HCT116 (cell line): ENCODE measurements at regions not wholly inside any gene's neighbourhood (a gene's known extent, or its start where the extent isn't known, plus 50 kb on each side); places are given as distances from the start of the nearest gene placed in this dataset.

Source experiments
- ATAC-seq: fragments of 200-7000 bp; cut with Tn5 transposase; 2 replicates; pipeline ENCODE4 v1.9.1; 2020; ENCODE audit warnings: mild to moderate bottlenecking, moderate library complexity
- BruUV-seq: library from RNA; stranded (reverse); fragments of 400-500 nt; replicated peaks from 2 replicates; lab custom pipeline; 2021; lab: Mats Ljungman, UMichigan
- CTCF ChIA-PET: fragments of 300-600 bp; sonication (Branson Sonifier 250); formaldehyde crosslinking; loops from one replicate; lab custom pipeline; 2021; ENCODE audit warnings: antibody characterized with exemption; lab: Charles Lee
- POLR2A ChIA-PET: fragments of 300-600, 350-600 bp; sonication (Branson Sonifier 250); formaldehyde crosslinking; loops from one replicate; lab custom pipeline; 2021; ENCODE audit warnings: antibody characterized with exemption; lab: Charles Lee
- RAD21 ChIA-PET, 2 experiments: fragments of 300-600 bp; sonication (Branson Sonifier 250); formaldehyde crosslinking; loops; one replicate each; lab custom pipeline; 2023; ENCODE audit warnings: low total read pairs in 2 of 2; ENCODE audit not compliant: uncharacterized antibody in 2 of 2, unreplicated experiment in 2 of 2, low non-redundant PET in 1 of 2; lab: Charles Lee
- DNase-seq: peaks from one replicate; pipeline ENCODE4 v3.0.0-alpha.2; 2010; ENCODE audit warnings: low read depth, low spot score
- H2AFZ ChIP-seq: fragments of 200-600 bp; shearing (Covaris generic), sonication (generic); 2 replicates; pipeline ENCODE4 v1.6.1; 2017; ENCODE audit warnings: low read depth, mixed run types, mixed read lengths, antibody characterized with exemption, low read length; ENCODE audit not compliant: poor library complexity, severe bottlenecking
- H3K27ac ChIP-seq: 2 replicates; pipeline ENCODE4 v1.5.1; 2012; ENCODE audit warnings: low read depth, low read length
- H3K27me3 ChIP-seq: fragments of 200-600 bp; sonication (generic); 2 replicates; pipeline ENCODE4 v1.6.1; 2016; ENCODE audit warnings: mixed run types, low read length, mixed read lengths; ENCODE audit not compliant: insufficient read depth
- H3K36me3 ChIP-seq, 2 experiments: fragments of 200-500 bp in 1 of 2; fragments of 200-600 bp in 1 of 2; sonication (Bioruptor generic) in 1 of 2; sonication (generic) in 1 of 2; 2 replicates each; pipeline versions ENCODE4 v1.5.1 to v1.6.1; 2014 to 2016; ENCODE audit warnings: low read length in 2 of 2, inconsistent platforms in 1 of 2, mixed read lengths in 1 of 2, mixed run types in 1 of 2; ENCODE audit not compliant: insufficient read depth in 2 of 2, control insufficient read depth in 1 of 2
- H3K4me1 ChIP-seq, 2 experiments: fragments of 200-600 bp in 1 of 2; sonication (generic) in 1 of 2; 2 replicates each; pipeline versions ENCODE4 v1.5.1 to v1.6.1; 2012 to 2017; ENCODE audit warnings: low read length in 2 of 2, inconsistent platforms in 1 of 2, mild to moderate bottlenecking in 1 of 2, mixed read lengths in 1 of 2, mixed run types in 1 of 2, moderate library complexity in 1 of 2; ENCODE audit not compliant: insufficient read depth in 2 of 2, control insufficient read depth in 1 of 2
- H3K4me2 ChIP-seq: fragments of 200-600 bp; sonication (generic); 2 replicates; pipeline ENCODE4 v1.6.1; 2017; ENCODE audit warnings: mixed run types, low read length, mixed read lengths
- H3K4me3 ChIP-seq, 2 experiments: fragments of 200-600 bp in 1 of 2; sonication (generic) in 1 of 2; replicated peaks in 1 of 2; 2 replicates each; pipeline ENCODE4 v1.5.1; 2011 to 2016; ENCODE audit warnings: low read length in 2 of 2, control low read depth in 1 of 2, low read depth in 1 of 2, mild to moderate bottlenecking in 1 of 2, mixed read lengths in 1 of 2, mixed run types in 1 of 2
- H3K79me2 ChIP-seq: fragments of 200-600 bp; sonication (generic); 2 replicates; pipeline ENCODE4 v1.6.1; 2017; ENCODE audit warnings: mild to moderate bottlenecking, mixed run types, low read length, moderate library complexity, mixed read lengths; ENCODE audit not compliant: insufficient read depth
- H3K9ac ChIP-seq: fragments of 200-600 bp; sonication (generic); 2 replicates; pipeline ENCODE4 v1.6.1; 2016; ENCODE audit warnings: low read length, mixed read lengths
- H3K9me2 ChIP-seq: fragments of 200-600 bp; sonication (generic), shearing (Covaris generic); 2 replicates; pipeline ENCODE4 v1.6.1; 2017; ENCODE audit warnings: mixed run types, mild to moderate bottlenecking, moderate library complexity; ENCODE audit not compliant: insufficient read depth
- H3K9me3 ChIP-seq, 2 experiments: fragments of 200-500 bp in 1 of 2; fragments of 200-600 bp in 1 of 2; sonication (Bioruptor generic) in 1 of 2; sonication (generic) in 1 of 2; 2 replicates each; pipeline ENCODE4 v1.6.1; 2014 to 2017; ENCODE audit warnings: low read length in 2 of 2, mixed read lengths in 2 of 2, inconsistent platforms in 1 of 2, low read depth in 1 of 2, mild to moderate bottlenecking in 1 of 2, mixed run types in 1 of 2, moderate library complexity in 1 of 2; ENCODE audit not compliant: control insufficient read depth in 1 of 2, insufficient read depth in 1 of 2
- H4K20me1 ChIP-seq: fragments of 200-600 bp; sonication (generic), shearing (Covaris generic); 2 replicates; pipeline ENCODE4 v1.6.1; 2017; ENCODE audit warnings: mixed run types, mild to moderate bottlenecking, moderate library complexity; ENCODE audit not compliant: insufficient read depth
- CEBPB ChIP-seq: IDR thresholded peaks from 2 replicates; pipeline ENCODE4 v1.6.1; 2012; ENCODE audit warnings: low read depth
- CTCF ChIP-seq, 3 experiments: fragments of 200-600 bp in 1 of 3; sonication (generic) in 1 of 3; IDR thresholded peaks in 2 of 3; conservative IDR thresholded peaks in 1 of 3; 2 replicates each; pipeline ENCODE4 v1.5.1; 2012 to 2017; ENCODE audit warnings: low read depth in 2 of 3, low read length in 2 of 3, antibody characterized with exemption in 1 of 3, borderline replicate concordance in 1 of 3, control low read depth in 1 of 3, mild to moderate bottlenecking in 1 of 3, mixed read lengths in 1 of 3, mixed run types in 1 of 3, moderate library complexity in 1 of 3; ENCODE audit not compliant: insufficient read depth in 1 of 3
- EGR1 ChIP-seq: IDR thresholded peaks from 2 replicates; pipeline ENCODE4 v1.6.1; 2012; ENCODE audit warnings: low read depth
- ELF1 ChIP-seq: IDR thresholded peaks from 2 replicates; pipeline ENCODE4 v1.6.1; 2012; ENCODE audit warnings: low read depth, borderline replicate concordance
- EZH2 ChIP-seq: fragments of 200-600 bp; sonication (generic); IDR thresholded peaks from 2 replicates; pipeline ENCODE4 v1.6.1; 2017; ENCODE audit warnings: antibody characterized with exemption, mixed run types
- EZH2phosphoT487 ChIP-seq: fragments of 200-600 bp; IDR thresholded peaks from 2 replicates; pipeline ENCODE4 v1.6.1; 2018; ENCODE audit warnings: antibody characterized with exemption, borderline replicate concordance
- FOSL1 ChIP-seq: IDR thresholded peaks from 2 replicates; pipeline ENCODE4 v1.6.1; 2012; ENCODE audit warnings: low read depth
- JUND ChIP-seq: IDR thresholded peaks from 2 replicates; pipeline ENCODE4 v1.6.1; 2012
- POLR2A ChIP-seq: IDR thresholded peaks from 2 replicates; pipeline ENCODE4 v1.7.0; 2011; ENCODE audit warnings: borderline replicate concordance; ENCODE audit not compliant: insufficient read depth, insufficient read length; ENCODE audit errors: extremely low read depth
- RAD21 ChIP-seq: IDR thresholded peaks from 2 replicates; pipeline ENCODE4 v1.6.1; 2012; ENCODE audit warnings: low read depth, mild to moderate bottlenecking
- SIN3A ChIP-seq: IDR thresholded peaks from 2 replicates; pipeline ENCODE4 v1.6.1; 2012; ENCODE audit warnings: low read depth
- SP1 ChIP-seq: IDR thresholded peaks from 2 replicates; pipeline ENCODE4 v1.6.1; 2012; ENCODE audit warnings: low read depth
- TCF7L2 ChIP-seq: IDR thresholded peaks from 2 replicates; pipeline ENCODE4 v1.7.0; 2011; ENCODE audit warnings: borderline replicate concordance, inconsistent platforms; ENCODE audit not compliant: insufficient read depth, insufficient read length; ENCODE audit errors: extremely low read depth
- YY1 ChIP-seq: IDR thresholded peaks from 2 replicates; pipeline ENCODE4 v1.6.1; 2011; ENCODE audit warnings: low read length, low read depth, moderate library complexity, mild to moderate bottlenecking; ENCODE audit not compliant: insufficient replicate concordance; ENCODE audit errors: extremely low read depth
- ZFX ChIP-seq: fragments of 450-650 bp; IDR thresholded peaks from 2 replicates; pipeline ENCODE4 v1.6.1; 2017
- ZNF274 ChIP-seq: fragments of 200-500 bp; sonication (Bioruptor generic); IDR thresholded peaks from 2 replicates; pipeline ENCODE4 v1.6.1; 2014; ENCODE audit warnings: mild to moderate bottlenecking, low read depth, low read length, inconsistent platforms
- intact Hi-C: fragments of 100-400 bp; cut with micrococcal nuclease; formaldehyde crosslinking; loops from 2 replicates; pipeline ENCODE4 v1.10.0; 2022
- TF ChIP-seq, protein P1 (sequence below): IDR thresholded peaks from 2 replicates; pipeline ENCODE4 v1.6.1; 2012
- TF ChIP-seq, protein P2 (sequence below): IDR thresholded peaks from 2 replicates; pipeline ENCODE4 v1.6.1; 2012
- TF ChIP-seq, protein P3 (sequence below): IDR thresholded peaks from 2 replicates; pipeline ENCODE4 v1.6.1; 2011; ENCODE audit warnings: mild to moderate bottlenecking, low read length, moderate library complexity; ENCODE audit not compliant: insufficient replicate concordance; ENCODE audit errors: extremely low read depth

GRCh38 chr5:98259595-98259994, 513.9 kb upstream of the RGMB start:
- no peak for ATAC-seq
- no peaks in the 10 kb centered on the region for H3K9me3 ChIP-seq
- intact Hi-C loops, result no loop called here

GRCh38 chr5:98263084-98263483, 510.4 kb upstream of the RGMB start:
- Histone ChIP-seq H3K36me3 (no peaks in the 10 kb centered on the region), H3K4me1 (no peaks in the 10 kb centered on the region), H3K79me2 (no peaks in the 10 kb centered on the region), H4K20me1 (no peaks in the 10 kb centered on the region), H2AFZ (no peak overlapping the region), H3K4me2 (no peak overlapping the region), H3K9me2 (no peaks in the 10 kb centered on the region; the same call in 1 of the 2 replicates), H3K27ac (no peak overlapping the region), H3K4me3 (no peak overlapping the region), H3K27me3 (no peaks in the 10 kb centered on the region), H3K9me3 (no peaks in the 10 kb centered on the region), H3K9ac (no peak overlapping the region)
- POLR2A ChIA-PET, result no interaction called here
- TF ChIP-seq ELF1 (no peak), SIN3A (no peak), CTCF (IDR thresholded peaks at IDR 0.05 in 2 of 3, conservative IDR thresholded peaks at IDR 0.05 in 1 of 3; ENCODE audit: borderline replicate concordance in 1 of 3, insufficient read depth in 1 of 3, low read depth in 2 of 3, low read length in 2 of 3) (no peak), EGR1 (no peak), EZH2phosphoT487 (no peak), ZNF274 (no peak), JUND (no peak), POLR2A (no peak), RAD21 (no peak), EZH2 (no peak), YY1 (no peak), CEBPB (no peak), SP1 (no peak), TCF7L2 (no peak), ZFX (no peak)
- TF ChIP-seq, protein P1, sequence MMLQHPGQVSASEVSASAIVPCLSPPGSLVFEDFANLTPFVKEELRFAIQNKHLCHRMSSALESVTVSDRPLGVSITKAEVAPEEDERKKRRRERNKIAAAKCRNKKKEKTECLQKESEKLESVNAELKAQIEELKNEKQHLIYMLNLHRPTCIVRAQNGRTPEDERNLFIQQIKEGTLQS, result no peak
- TF ChIP-seq, protein P2, sequence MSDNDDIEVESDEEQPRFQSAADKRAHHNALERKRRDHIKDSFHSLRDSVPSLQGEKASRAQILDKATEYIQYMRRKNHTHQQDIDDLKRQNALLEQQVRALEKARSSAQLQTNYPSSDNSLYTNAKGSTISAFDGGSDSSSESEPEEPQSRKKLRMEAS, result no peak
- TF ChIP-seq, protein P3, sequence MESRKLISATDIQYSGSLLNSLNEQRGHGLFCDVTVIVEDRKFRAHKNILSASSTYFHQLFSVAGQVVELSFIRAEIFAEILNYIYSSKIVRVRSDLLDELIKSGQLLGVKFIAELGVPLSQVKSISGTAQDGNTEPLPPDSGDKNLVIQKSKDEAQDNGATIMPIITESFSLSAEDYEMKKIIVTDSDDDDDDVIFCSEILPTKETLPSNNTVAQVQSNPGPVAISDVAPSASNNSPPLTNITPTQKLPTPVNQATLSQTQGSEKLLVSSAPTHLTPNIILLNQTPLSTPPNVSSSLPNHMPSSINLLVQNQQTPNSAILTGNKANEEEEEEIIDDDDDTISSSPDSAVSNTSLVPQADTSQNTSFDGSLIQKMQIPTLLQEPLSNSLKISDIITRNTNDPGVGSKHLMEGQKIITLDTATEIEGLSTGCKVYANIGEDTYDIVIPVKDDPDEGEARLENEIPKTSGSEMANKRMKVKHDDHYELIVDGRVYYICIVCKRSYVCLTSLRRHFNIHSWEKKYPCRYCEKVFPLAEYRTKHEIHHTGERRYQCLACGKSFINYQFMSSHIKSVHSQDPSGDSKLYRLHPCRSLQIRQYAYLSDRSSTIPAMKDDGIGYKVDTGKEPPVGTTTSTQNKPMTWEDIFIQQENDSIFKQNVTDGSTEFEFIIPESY, result no peak
- intact Hi-C loops, result no loop called here
- DNase-seq (no peak), ATAC-seq (no peak)
- RAD21 ChIA-PET, result no interaction called here
- CTCF ChIA-PET, result no interaction called here
- BruUV-seq, result no TSS peak

More at GRCh38 chr5:98259595-98259994, 513.9 kb upstream of the RGMB start:
- no TSS peak for BruUV-seq
- H3K4me1 ChIP-seq, result no peaks in the 10 kb centered on the region
- H3K9ac ChIP-seq, result no peak overlapping the region
- no peak overlapping the region for H3K4me2 ChIP-seq
- no peaks in the 10 kb centered on the region for H3K79me2 ChIP-seq
- H4K20me1 ChIP-seq, result no peaks in the 10 kb centered on the region
- H3K27ac ChIP-seq, result no peak overlapping the region
- no peak overlapping the region for H3K4me3 ChIP-seq
- H2AFZ ChIP-seq, result no peak overlapping the region
- no peak for TF ChIP-seq FOSL1
- no peaks in the 10 kb centered on the region; the same call in 1 of the 2 replicates for H3K9me2 ChIP-seq
- ChIA-PET CTCF (no interaction called here), POLR2A (no interaction called here), RAD21 (no interaction called here)
- H3K36me3 ChIP-seq, result no peaks in the 10 kb centered on the region
- no peaks in the 10 kb centered on the region for H3K27me3 ChIP-seq
- no peak for DNase-seq
